ENCODE measurements at regions not wholly inside any gene's neighbourhood (a gene's known extent, or its start where the extent isn't known, plus 50 kb on each side); places are given as distances from the start of the nearest gene placed in this dataset.
"Not testable (repeated sequence)": the region's sequence is repeated elsewhere in the genome, so short reads cannot be mapped to it uniquely, and the experiment has no call there.

GRCh38 chr1:213457186-213457585 lies 406.1 kb downstream of the RPS6KC1 start:
- DNase-seq (ENCODE audit: low read depth in 2 of 2, low spot score in 1 of 2) = no peak

DNA sequence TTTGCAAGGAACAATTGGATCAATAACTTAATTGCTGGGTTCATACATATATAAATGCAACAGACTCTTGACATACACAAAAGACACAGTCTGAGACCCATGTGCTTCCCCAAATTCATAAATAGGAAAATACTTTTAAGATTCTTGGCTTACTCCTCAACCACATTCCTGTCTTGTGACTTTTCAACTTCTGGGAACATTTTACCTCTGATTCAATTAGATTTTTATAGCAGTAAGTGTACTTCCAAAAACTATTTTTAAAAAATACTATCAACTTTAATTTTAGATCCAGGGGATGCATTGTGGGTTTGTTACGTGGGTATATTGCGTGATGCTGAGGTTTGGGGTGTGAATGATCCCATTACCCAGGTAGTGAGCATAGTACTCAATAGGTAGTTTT lies 406.7 kb downstream of the RPS6KC1 start:
- DNase-seq (ENCODE audit: low read depth in 2 of 2, low spot score in 1 of 2) = no peak

- DNase-seq (ENCODE audit: low read depth in 2 of 2, low spot score in 1 of 2) = not testable (repeated sequence)
Observed at GRCh38 chr1:213462374-213462773, 411.3 kb downstream of the RPS6KC1 start.

- no peak for DNase-seq (ENCODE audit: low read depth in 2 of 2, low spot score in 1 of 2)
Observed at GRCh38 chr1:213464786-213465460, 413.9 kb downstream of the RPS6KC1 start.

DNA sequence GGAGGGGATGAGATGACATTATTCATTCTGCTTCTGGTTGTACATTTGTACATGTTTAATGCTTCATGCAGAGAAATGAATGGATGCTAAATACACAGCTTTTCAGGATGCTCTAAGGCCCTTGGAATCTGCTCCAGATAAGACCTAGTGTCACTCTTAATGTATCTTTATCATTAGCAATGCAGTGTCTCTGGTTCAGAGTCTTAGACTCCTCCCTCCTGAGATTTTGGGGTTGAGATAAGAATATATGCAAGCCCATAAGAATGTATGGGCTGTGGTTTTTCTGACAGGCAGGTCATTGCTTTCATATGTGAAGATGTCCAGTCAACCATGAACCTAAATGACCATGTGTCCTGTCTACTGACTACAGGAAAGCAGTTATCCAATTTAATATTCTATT lies 415.5 kb downstream of the RPS6KC1 start:
- no peak for DNase-seq (ENCODE audit: low read depth in 2 of 2, low spot score in 1 of 2)

- no peak for DNase-seq (ENCODE audit: low read depth in 2 of 2, low spot score in 1 of 2)
Observed at GRCh38 chr1:213474054-213474453, 423.0 kb downstream of the RPS6KC1 start.

- no peak for DNase-seq (ENCODE audit: low read depth in 2 of 2, low spot score in 1 of 2)
Observed at GRCh38 chr1:213481395-213481794, 430.4 kb downstream of the RPS6KC1 start.

DNA sequence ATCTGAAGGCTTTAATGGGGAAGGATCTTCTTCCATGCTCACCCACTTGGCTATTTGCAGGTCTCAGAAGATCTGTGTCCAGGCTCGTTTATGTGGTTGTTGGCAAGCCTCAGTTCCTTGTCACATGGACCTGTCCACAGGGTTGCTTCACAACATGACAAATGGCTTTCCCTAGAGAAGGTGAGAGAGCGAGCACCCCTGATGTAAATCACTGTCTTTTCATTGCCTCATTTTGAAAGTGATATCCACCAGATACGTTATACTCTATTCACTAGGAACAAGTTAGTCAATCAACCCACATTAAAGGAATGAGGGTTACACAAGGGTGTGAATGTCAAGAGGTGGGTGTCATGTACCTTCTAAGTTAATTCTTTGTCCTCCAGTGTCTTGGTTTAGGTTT lies 433.3 kb downstream of the RPS6KC1 start:
- no peak for DNase-seq (ENCODE audit: low read depth in 2 of 2, low spot score in 1 of 2)

- no peak for DNase-seq (ENCODE audit: low read depth in 2 of 2, low spot score in 1 of 2)
Observed at GRCh38 chr1:213484758-213485157, 433.7 kb downstream of the RPS6KC1 start.

DNA sequence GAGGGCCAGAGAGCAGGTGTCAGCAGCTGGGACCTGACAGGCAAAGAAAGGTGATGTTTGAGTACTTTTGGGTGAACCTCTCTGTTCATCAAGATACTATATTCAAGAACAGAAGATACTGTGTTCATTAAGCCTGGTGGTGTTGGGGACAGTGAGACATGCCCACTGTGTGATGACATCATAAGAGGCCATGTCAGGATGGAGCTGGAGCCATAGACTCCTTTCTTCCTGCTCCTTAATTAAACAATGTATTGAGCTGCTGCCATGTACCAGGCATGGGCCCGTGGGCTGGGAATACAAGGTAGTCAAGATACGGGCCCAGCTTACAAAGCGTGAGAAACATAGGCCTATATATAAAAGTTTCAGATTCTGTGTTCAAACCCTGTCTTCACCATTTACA lies 435.4 kb downstream of the RPS6KC1 start:
- DNase-seq (ENCODE audit: low read depth in 2 of 2, low spot score in 1 of 2) = no peak

- no peak for DNase-seq (ENCODE audit: low read depth in 2 of 2, low spot score in 1 of 2)
Observed at GRCh38 chr1:213491468-213491867, 440.4 kb downstream of the RPS6KC1 start.

DNA sequence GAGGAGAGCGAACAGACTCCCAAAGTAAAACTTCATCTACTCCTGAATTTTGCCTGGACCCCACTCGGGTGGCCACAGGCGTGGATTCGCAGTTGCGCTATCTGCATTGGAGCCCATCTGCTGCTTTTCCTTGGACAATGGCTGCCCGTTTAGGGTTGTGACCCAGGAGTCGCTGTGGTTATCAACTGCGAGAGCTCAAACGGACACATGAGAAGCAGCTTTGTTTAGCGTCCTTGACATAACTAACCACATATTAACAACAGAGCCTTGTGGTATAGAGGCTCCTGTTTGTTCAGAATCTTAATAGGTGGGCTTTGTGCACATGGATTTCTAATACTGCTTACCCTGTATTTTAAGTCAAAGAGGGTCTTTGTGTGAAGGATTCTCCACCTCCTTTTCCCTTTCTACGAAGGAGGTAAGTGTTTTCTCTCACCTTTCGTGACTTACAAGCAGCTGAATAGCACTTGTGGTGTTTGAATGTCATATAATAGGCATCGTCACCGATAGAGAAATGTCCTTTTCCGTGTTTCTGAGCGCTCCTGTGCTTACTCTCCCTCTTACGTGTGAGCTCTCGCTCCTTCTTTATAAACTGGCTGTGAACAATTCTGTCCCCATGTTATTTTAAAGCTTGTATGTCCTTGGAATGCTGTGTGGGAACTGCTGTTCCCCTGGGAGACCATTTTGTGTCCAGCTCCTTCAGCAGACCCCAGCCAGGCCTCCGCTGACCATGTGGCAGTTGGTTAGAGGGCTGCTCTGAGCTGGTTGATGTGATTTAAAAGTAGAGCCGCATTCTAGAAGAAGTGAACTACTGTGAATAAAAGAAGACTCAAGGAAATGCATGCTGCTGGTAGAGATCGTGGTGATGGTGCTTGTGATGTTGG lies 441.4 kb downstream of the RPS6KC1 start:
- DNase-seq (ENCODE audit: low read depth in 2 of 2, low spot score in 1 of 2) = no peak

DNA sequence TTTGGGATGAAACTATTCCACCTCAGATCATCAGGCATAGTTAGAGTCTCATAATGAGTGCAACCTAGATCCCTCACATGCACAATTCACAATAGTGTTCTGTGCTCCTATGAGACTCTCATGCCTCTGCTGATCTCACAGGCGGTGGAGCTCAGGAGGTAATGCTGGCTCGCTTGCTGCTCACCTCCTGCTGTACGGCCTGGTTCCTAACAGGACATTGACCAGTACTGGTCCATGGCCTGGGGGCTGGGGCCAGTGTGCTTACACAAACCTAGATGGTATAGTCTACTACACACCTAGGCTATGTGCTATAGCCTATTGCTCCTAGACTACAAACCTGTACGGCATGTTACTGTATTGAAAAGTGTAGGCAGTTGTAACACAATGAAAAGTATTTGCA lies 448.4 kb downstream of the RPS6KC1 start:
- DNase-seq (ENCODE audit: low read depth in 2 of 2, low spot score in 1 of 2) = no peak

DNA sequence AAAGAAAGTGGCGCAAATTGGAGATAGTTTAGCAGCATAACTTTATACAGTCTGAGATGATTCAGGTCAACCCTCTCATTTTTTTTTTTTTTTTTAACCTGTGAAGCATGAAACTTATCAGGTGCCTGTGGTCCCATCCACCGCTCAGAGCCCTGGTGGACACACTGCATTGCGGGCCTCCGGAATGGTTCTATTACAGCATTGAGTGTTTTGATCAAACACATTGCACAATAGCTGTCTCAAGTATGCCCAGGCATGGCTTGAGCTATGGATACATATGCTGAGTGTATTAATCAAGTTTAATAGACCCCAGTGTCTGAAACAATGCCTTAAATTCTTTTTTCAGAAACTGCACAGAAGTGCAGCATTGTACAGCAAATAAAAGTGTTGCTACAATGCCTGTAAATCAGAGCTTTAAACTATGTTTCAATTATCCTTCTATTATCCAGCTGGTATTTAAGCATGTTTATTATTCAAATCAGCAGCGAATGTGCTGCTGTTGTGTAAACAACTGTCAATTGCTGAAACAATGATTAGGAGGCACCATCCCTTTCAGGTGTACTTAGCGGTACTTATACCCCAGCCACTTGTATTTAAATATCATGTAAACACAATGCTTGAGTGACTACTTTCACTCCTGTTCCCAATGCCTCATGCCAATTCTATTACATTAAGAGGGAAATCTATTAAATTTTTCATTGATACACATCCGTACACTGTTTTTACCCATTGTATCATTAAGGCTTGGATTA lies 456.6 kb downstream of the RPS6KC1 start:
- no peak for DNase-seq (ENCODE audit: low read depth in 2 of 2, low spot score in 1 of 2)

DNA sequence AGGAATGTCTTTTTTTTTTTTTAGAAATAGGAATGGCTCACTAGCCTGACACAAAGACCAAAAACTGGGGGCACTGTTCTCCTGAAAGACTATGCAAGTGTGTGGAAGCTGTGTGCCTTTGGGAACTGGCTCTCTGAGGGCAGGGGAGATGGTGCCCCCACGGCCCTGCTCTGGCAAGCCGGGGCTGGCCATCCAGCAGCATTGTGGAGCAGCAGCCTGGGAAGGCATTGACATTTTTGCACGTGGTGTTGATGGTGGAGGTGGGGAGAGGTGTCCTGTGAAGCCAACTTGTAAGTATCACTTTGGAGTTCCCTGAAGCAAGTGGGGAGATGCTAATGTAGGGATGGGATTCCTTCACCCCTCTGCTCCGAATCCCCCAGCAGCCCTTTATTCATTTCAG lies 460.1 kb downstream of the RPS6KC1 start:
- no peak for DNase-seq (ENCODE audit: low read depth in 2 of 2, low spot score in 1 of 2)

- no peak for DNase-seq (ENCODE audit: low read depth in 2 of 2, low spot score in 1 of 2)
Observed at GRCh38 chr1:213512316-213512715, 461.3 kb downstream of the RPS6KC1 start.

DNA sequence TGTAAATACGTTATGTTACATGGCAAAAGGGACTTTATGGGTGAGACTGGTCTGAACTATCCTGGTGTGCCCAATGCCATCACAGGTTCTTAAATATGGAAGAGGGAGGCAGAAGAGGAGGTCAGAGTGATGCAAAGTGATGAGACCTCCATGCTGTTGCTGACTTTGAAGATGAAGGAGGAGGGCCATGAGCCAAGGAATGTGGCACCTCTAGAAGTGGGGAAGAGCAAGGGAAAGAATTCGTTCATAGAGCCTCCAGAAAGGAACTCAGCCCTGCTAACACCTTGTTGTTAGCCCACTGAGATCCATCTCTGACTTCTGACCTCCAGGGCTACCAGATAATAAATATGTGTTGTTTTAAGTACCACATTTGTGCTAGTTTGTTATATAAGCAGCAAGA lies 462.0 kb downstream of the RPS6KC1 start:
- no peak for DNase-seq (ENCODE audit: low read depth in 2 of 2, low spot score in 1 of 2)

- DNase-seq (ENCODE audit: low read depth in 2 of 2, low spot score in 1 of 2) = not testable (repeated sequence)
Observed at GRCh38 chr1:213514408-213515179, 463.6 kb downstream of the RPS6KC1 start.

- DNase-seq (ENCODE audit: low read depth in 2 of 2, low spot score in 1 of 2) = no peak
Observed at GRCh38 chr1:213519098-213519497, 468.1 kb downstream of the RPS6KC1 start.

GRCh38 chr1:213521206-213521605 lies 466.6 kb upstream of the PROX1 start:
- no peak for DNase-seq (ENCODE audit: low read depth in 2 of 2, low spot score in 1 of 2)

- no peak for DNase-seq (ENCODE audit: low read depth in 2 of 2, low spot score in 1 of 2)
Observed at GRCh38 chr1:213523781-213524398, 463.9 kb upstream of the PROX1 start.

Data from stimulated activated CD8-positive, alpha-beta memory T cell treated with anti-CD3 and anti-CD28 coated beads, Interleukin-4, amount 100 ng/mL, for 1 hour (primary cell).